B cell (primary cell): ENCODE measurements at regions not wholly inside any gene's neighbourhood (a gene's known extent, or its start where the extent isn't known, plus 50 kb on each side); places are given as distances from the start of the nearest gene placed in this dataset.

Experiments used
- EZH2 ChIP-seq: IDR thresholded peaks from 2 replicates; pipeline ENCODE4 v1.6.1; 2012; ENCODE audit warnings: borderline replicate concordance, low read depth, mild to moderate bottlenecking, moderate library complexity, low read length; ENCODE audit not compliant: insufficient read depth, poor library complexity, severe bottlenecking
- TF ChIP-seq, protein P1 (sequence below): fragments of 200-600 bp; IDR thresholded peaks from one replicate; pipeline ENCODE4 v1.8.0; 2022; ENCODE audit warnings: antibody characterized with exemption, mild to moderate bottlenecking

DNA sequence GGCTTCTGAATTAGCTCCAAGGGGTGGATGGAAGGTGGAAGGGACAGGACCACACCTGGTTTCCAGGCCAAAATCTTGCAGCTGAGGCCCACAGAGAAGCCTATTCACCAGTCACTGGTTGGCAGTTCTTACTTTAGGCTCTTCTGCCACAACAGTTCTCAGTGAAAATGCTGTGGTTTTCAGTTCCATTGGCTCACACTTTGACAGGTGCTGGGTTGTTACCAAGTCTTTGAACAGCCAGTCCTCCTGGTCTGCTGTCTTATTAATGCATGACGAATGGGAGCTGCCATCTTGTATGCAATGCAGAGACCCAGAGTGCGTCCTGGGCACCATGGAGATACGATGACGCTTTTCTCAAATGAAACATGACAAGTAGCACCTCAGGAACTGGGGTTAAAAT lies 232.0 kb upstream of the ZBED5 start:
- TF ChIP-seq, protein P1, sequence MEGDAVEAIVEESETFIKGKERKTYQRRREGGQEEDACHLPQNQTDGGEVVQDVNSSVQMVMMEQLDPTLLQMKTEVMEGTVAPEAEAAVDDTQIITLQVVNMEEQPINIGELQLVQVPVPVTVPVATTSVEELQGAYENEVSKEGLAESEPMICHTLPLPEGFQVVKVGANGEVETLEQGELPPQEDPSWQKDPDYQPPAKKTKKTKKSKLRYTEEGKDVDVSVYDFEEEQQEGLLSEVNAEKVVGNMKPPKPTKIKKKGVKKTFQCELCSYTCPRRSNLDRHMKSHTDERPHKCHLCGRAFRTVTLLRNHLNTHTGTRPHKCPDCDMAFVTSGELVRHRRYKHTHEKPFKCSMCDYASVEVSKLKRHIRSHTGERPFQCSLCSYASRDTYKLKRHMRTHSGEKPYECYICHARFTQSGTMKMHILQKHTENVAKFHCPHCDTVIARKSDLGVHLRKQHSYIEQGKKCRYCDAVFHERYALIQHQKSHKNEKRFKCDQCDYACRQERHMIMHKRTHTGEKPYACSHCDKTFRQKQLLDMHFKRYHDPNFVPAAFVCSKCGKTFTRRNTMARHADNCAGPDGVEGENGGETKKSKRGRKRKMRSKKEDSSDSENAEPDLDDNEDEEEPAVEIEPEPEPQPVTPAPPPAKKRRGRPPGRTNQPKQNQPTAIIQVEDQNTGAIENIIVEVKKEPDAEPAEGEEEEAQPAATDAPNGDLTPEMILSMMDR = no peak
- TF ChIP-seq EZH2 = no peak
